C4-2B (cell line): ENCODE measurements at regions not wholly inside any gene's neighbourhood (a gene's known extent, or its start where the extent isn't known, plus 50 kb on each side); places are given as distances from the start of the nearest gene placed in this dataset.

Experiments
- H3K27ac ChIP-seq: fragments of 450-650 bp; 2 replicates; pipeline ENCODE4 v1.5.1; 2017
- CTCF ChIP-seq: fragments of 450-650 bp; conservative IDR thresholded peaks from 2 replicates; pipeline ENCODE4 v1.5.1; 2017; ENCODE audit warnings: mild to moderate bottlenecking
- ZFX ChIP-seq: fragments of 450-650 bp; IDR thresholded peaks from 2 replicates; pipeline ENCODE4 v1.6.1; 2017

GRCh38 chr5:87949676-87950631, 318.7 kb downstream of the TMEM161B start:
- H3K27ac ChIP-seq: no peak overlapping the region
- no peak for TF ChIP-seq ZFX
- no peak for TF ChIP-seq CTCF

- TF ChIP-seq CTCF: no peak
- no peak for TF ChIP-seq ZFX
- no peak overlapping the region for H3K27ac ChIP-seq
Measured at GRCh38 chr5:87948486-87948885, 320.2 kb downstream of the TMEM161B start.

- TF ChIP-seq CTCF (no peak), ZFX (no peak)
- H3K27ac ChIP-seq: no peak overlapping the region
Measured at GRCh38 chr5:87946271-87946670, 322.4 kb downstream of the TMEM161B start.

- no peak for TF ChIP-seq CTCF
- no peak for TF ChIP-seq ZFX
- no peak overlapping the region for H3K27ac ChIP-seq
Measured at GRCh38 chr5:87945286-87945650, 323.4 kb downstream of the TMEM161B start.

- TF ChIP-seq ZFX: no peak
- TF ChIP-seq CTCF: no peak
- no peak overlapping the region for H3K27ac ChIP-seq
Measured at GRCh38 chr5:87944553-87945285, 323.9 kb downstream of the TMEM161B start.

GRCh38 chr5:87940775-87941174, 327.9 kb downstream of the TMEM161B start:
- TF ChIP-seq CTCF (no peak), ZFX (no peak)
- H3K27ac ChIP-seq: no peak overlapping the region

GRCh38 chr5:87936667-87937066, 332.0 kb downstream of the TMEM161B start:
- TF ChIP-seq ZFX (no peak), CTCF (no peak)
- H3K27ac ChIP-seq: no peak overlapping the region
